GM18499 (cell line): ENCODE measurements at regions not wholly inside any gene's neighbourhood (a gene's known extent, or its start where the extent isn't known, plus 50 kb on each side); places are given as distances from the start of the nearest gene placed in this dataset.
"Not testable (repeated sequence)": the region's sequence is repeated elsewhere in the genome, so short reads cannot be mapped to it uniquely, and the experiment has no call there.

Experiments
- ATAC-seq: cut with Tn5 transposase; IDR thresholded peaks from one replicate; pipeline ENCODE4 v1.9.1; 2021; ENCODE audit warnings: moderate number of reproducible peaks; ENCODE audit not compliant: insufficient read depth, unreplicated experiment

DNA sequence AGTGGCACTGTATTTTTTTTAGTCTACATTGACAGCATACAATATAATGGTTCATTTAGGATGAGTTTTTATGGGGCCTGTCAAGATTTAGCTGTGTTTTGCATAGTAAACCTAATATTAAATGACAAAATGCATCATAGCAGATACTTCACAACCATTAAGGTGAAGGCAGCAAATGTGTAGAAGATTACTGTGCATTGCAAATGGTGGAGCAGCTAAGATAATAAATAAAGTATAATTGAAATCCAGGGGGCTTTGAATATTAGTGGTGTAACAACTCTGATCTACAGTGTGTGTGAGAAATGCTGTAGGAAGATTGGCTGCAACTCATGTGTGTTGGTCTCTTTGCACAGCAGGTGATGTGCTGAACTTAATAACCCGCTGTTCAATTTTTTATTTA is 801.9 kb upstream of the CITED2 start:
- no peak for ATAC-seq

GRCh38 chr6:140175486-140175885 is 801.0 kb upstream of the CITED2 start:
- no peak for ATAC-seq

DNA sequence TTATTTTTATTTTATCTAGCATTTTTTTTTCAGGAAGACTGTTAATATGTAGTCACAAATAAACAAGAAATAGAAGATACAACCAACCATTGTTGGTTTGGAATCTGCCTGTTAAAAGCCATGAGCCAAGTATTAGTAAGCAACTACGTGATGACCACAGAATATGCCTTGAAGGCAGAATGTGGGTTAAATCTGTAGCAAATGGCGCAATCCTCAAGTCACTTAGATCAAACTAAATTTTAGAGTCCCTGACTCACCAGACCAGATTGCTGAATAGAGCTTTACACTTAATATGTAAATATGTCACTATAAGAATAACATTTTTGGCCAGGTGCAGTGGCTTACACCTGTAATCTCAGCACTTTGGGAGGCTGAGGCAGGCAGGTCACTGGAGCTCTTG is 800.1 kb upstream of the CITED2 start:
- no peak for ATAC-seq

DNA sequence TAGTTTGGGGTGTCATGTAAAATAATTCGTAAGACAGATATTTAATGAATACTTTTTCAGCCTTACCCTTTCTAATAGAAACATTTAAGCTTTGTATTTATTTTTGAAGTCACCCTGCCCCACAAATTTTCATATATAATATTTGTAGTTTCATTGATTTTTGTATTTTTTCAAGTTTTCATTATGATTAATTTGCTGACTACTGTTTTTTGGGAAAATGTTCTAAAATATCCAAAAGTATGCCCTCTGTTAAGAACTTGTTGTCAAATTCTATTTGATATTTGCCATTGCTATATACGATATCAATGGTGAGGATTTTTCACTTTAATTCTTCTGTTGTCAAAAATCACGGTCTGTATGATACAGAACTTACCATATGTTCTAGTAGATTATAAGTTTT is 793.9 kb upstream of the CITED2 start:
- no peak for ATAC-seq

GRCh38 chr6:140160909-140161308 is 786.5 kb upstream of the CITED2 start:
- no peak for ATAC-seq

DNA sequence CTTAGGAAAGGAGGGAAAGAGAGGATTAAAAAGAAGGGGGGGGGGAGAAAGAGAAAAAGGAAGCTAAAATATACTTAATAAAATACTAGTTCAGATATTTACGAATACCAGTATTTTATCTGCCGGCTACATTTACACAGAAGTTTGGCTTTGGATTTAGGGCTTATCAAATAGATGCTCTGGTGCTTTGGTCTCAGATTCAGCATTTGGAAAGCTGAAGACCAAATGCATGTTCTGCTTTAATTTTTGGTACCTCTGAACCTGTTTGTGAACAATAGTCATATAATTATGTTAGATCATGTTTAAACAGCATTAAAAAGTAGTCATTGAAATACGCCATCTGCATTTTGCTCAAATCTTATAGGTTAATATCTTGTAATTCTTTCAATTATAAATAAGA is 786.0 kb upstream of the CITED2 start:
- no peak for ATAC-seq

DNA sequence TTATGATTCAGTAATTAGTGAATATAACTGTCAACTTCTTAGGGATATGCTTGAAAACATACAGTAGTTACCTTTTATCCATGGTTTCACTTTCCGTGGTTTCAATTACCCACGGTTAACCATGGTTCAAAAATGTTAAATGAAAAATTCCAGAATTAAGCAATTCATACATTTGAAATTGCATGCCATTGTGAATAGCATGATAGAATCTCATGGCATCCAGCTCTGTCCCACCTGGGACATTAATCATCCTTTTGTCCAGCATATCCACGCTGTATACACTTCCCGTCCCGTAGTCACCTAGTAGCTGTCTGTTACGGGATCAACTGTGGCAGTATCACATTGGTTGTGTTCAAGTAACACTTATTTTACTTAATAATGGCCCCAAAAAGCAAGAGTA is 781.7 kb upstream of the CITED2 start:
- no peak for ATAC-seq

- no peak for ATAC-seq
These were observed 781.1 kb upstream of the CITED2 start for GRCh38 chr6:140155451-140156126.

DNA sequence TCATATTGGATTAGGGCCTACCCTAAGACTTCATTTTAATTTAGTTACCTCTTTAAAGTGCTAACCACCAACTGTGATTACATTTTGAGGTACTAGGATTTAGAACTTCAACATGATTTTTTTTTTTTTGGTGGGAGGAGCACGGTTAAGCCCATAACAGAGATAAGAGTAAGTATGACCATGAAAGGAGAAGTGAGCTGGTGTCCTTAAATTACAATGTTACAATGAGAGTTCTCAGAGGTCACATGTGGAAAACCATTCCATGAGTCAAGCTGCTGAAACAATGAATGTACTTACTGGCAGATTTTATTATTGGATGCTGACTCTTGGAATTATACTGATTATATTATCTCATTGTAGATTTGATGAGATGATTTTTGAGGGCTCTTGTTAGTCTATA is 779.3 kb upstream of the CITED2 start:
- no peak for ATAC-seq

- not testable (repeated sequence) for ATAC-seq
These were observed 773.7 kb upstream of the CITED2 start for GRCh38 chr6:140147825-140148814.

DNA sequence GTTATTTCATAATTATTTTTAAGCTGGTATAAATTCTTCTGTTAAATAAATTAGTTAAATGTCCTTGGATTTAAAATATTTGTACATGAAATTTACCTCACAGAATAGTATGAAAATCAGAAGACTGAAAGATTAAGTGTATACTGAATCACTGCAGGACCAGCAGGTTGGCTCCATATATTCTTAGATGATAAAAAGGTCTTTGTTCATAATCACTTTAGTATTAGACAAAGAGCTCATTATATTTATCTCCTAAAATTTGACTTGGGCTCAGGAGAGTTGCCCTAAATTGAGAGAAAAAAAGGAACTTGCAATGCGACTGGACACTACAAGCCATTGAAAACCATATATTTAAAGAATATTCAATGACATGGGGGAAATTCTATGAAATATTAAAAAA is 766.4 kb upstream of the CITED2 start:
- ATAC-seq, result no peak

GRCh38 chr6:140138311-140139010 is 764.0 kb upstream of the CITED2 start:
- no peak for ATAC-seq

DNA sequence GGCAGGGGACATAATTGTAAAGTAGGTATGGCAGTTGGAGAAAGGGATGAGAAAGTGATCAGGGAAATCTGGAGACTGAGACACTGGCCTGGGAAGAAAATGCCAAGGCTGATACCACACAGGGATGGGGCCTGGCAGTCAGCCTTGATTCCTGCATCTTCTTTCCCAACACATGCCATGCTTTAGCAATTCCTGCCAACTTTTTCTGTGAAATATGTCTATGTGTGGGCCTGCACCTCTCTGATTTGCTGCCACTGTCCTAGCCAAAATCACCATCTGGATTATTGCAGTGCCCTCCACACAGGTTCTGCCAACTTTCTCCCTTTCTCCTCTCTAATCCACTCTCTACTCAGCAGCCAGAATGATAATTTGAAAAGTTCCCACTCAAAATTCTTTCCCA is 759.8 kb upstream of the CITED2 start:
- no peak for ATAC-seq

GRCh38 chr6:140130074-140130473 is 755.6 kb upstream of the CITED2 start:
- no peak for ATAC-seq

- no peak for ATAC-seq
These were observed 750.0 kb upstream of the CITED2 start for GRCh38 chr6:140124498-140124897.

GRCh38 chr6:140108167-140108566 is 733.7 kb upstream of the CITED2 start:
- no peak for ATAC-seq

GRCh38 chr6:140107216-140107615 is 732.8 kb upstream of the CITED2 start:
- no peak for ATAC-seq

DNA sequence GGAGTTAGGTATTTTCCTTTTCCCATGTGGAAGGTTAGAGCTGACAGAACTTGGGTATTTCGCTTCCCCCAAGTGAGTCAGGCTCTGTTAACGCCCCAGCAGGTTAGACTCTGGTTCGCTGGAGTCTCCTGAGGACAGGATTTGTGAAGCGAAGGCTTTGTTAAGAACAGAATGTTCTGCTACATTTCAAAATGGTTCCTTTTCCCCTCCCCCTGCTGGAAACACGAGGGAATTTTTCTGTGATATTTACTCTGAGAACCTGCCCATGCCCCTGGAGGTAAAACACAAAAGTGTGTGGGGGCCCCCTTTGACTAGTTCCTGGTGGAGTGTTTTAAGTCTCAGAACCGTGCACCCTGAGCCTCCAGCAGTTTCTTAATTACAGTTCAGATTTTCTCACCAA is 731.4 kb upstream of the CITED2 start:
- no peak for ATAC-seq

GRCh38 chr6:140105241-140105640 is 730.8 kb upstream of the CITED2 start:
- ATAC-seq, result no peak

- ATAC-seq, result no peak
These were observed 727.4 kb upstream of the CITED2 start for GRCh38 chr6:140101818-140102217.

DNA sequence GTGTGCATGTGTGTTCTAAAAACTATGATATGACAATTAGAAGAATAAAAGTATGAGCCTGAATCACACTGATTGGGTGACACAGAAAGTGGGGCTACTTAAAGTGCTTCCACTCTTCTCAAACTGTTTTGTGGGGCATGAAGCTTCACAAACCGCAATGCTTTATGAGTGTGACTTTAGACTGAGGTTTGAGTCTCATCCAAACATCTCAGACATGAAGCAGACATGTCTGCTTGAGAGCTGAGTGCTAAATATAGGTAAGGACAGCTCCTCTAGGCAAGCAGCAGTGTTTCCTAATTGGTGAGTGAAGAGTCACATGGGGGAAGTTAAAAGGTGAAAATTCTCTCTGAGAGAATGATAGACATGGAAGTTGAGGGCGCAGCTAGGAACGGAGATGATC is 726.9 kb upstream of the CITED2 start:
- no peak for ATAC-seq
